ENCODE measurements at regions not wholly inside any gene's neighbourhood (a gene's known extent, or its start where the extent isn't known, plus 50 kb on each side); places are given as distances from the start of the nearest gene placed in this dataset.

GRCh38 chr6:71706523-71706922 is 179.8 kb upstream of the RIMS1 start:
- no peak overlapping the region for H3K27ac ChIP-seq (ENCODE audit: low read length)
- H2AFZ ChIP-seq (ENCODE audit: low read depth, low read length) = no peak overlapping the region
- H3K9ac ChIP-seq (ENCODE audit: low read depth, low read length) = no peak overlapping the region
- H3K36me3 ChIP-seq (ENCODE audit: insufficient read depth, low read length) = no peaks in the 10 kb centered on the region
- TF ChIP-seq CTCF (IDR thresholded peaks at IDR 0.05; ENCODE audit: borderline replicate concordance, extremely low read depth, low read length, poor library complexity, severe bottlenecking) (no peak), EZH2 (IDR thresholded peaks at IDR 0.05; ENCODE audit: borderline replicate concordance, low read depth, low read length, severe bottlenecking) (no peak)
- H3K79me2 ChIP-seq (ENCODE audit: insufficient read depth, low read length) = no peaks in the 10 kb centered on the region
- H3K27me3 ChIP-seq (ENCODE audit: insufficient read depth, low read length, poor library complexity) = no peaks in the 10 kb centered on the region
- DNase-seq (no peak), ATAC-seq (ENCODE audit: insufficient read depth, low read depth) (no peak)
- no peak overlapping the region for H3K4me3 ChIP-seq (ENCODE audit: low read depth in 1 of 2, low read length in 2 of 2)
- H3K4me2 ChIP-seq (ENCODE audit: insufficient read depth, low read length) = no peak overlapping the region
- no peaks in the 10 kb centered on the region for H3K9me3 ChIP-seq (ENCODE audit: insufficient read depth, low read length, severe bottlenecking)
- H3K4me1 ChIP-seq (ENCODE audit: insufficient read depth, low read length) = no peaks in the 10 kb centered on the region
- H4K20me1 ChIP-seq (ENCODE audit: insufficient read depth, low read length) = no peaks in the 10 kb centered on the region

- Histone ChIP-seq H3K4me3 (ENCODE audit: low read depth in 1 of 2, low read length in 2 of 2) (no peak overlapping the region), H3K9me3 (ENCODE audit: insufficient read depth, low read length, severe bottlenecking) (no peaks in the 10 kb centered on the region), H3K27ac (ENCODE audit: low read length) (no peak overlapping the region), H3K27me3 (ENCODE audit: insufficient read depth, low read length, poor library complexity) (no peaks in the 10 kb centered on the region), H2AFZ (ENCODE audit: low read depth, low read length) (no peak overlapping the region), H3K79me2 (ENCODE audit: insufficient read depth, low read length) (no peaks in the 10 kb centered on the region), H3K4me1 (ENCODE audit: insufficient read depth, low read length) (no peaks in the 10 kb centered on the region), H3K4me2 (ENCODE audit: insufficient read depth, low read length) (no peak overlapping the region), H3K9ac (ENCODE audit: low read depth, low read length) (no peak overlapping the region), H3K36me3 (ENCODE audit: insufficient read depth, low read length) (no peaks in the 10 kb centered on the region), H4K20me1 (ENCODE audit: insufficient read depth, low read length) (no peaks in the 10 kb centered on the region)
- DNase-seq (no peak), ATAC-seq (ENCODE audit: insufficient read depth, low read depth) (no peak)
- TF ChIP-seq EZH2 (IDR thresholded peaks at IDR 0.05; ENCODE audit: borderline replicate concordance, low read depth, low read length, severe bottlenecking) (no peak), CTCF (IDR thresholded peaks at IDR 0.05; ENCODE audit: borderline replicate concordance, extremely low read depth, low read length, poor library complexity, severe bottlenecking) (no peak)
Measured at GRCh38 chr6:71707059-71707458, 179.3 kb upstream of the RIMS1 start.

- H3K9ac ChIP-seq (ENCODE audit: low read depth, low read length) = no peak overlapping the region
- no peak overlapping the region for H3K4me3 ChIP-seq (ENCODE audit: low read depth in 1 of 2, low read length in 2 of 2)
- no peak overlapping the region for H2AFZ ChIP-seq (ENCODE audit: low read depth, low read length)
- no peak for DNase-seq
- ATAC-seq (ENCODE audit: insufficient read depth, low read depth) = no peak
- TF ChIP-seq CTCF (IDR thresholded peaks at IDR 0.05; ENCODE audit: borderline replicate concordance, extremely low read depth, low read length, poor library complexity, severe bottlenecking) (no peak), EZH2 (IDR thresholded peaks at IDR 0.05; ENCODE audit: borderline replicate concordance, low read depth, low read length, severe bottlenecking) (no peak)
- H3K36me3 ChIP-seq (ENCODE audit: insufficient read depth, low read length) = no peaks in the 10 kb centered on the region
- no peak overlapping the region for H3K27ac ChIP-seq (ENCODE audit: low read length)
- no peaks in the 10 kb centered on the region for H3K27me3 ChIP-seq (ENCODE audit: insufficient read depth, low read length, poor library complexity)
- no peak overlapping the region for H3K4me2 ChIP-seq (ENCODE audit: insufficient read depth, low read length)
- H3K79me2 ChIP-seq (ENCODE audit: insufficient read depth, low read length) = no peaks in the 10 kb centered on the region
- H3K4me1 ChIP-seq (ENCODE audit: insufficient read depth, low read length) = no peaks in the 10 kb centered on the region
- no peaks in the 10 kb centered on the region for H4K20me1 ChIP-seq (ENCODE audit: insufficient read depth, low read length)
- H3K9me3 ChIP-seq (ENCODE audit: insufficient read depth, low read length, severe bottlenecking) = no peaks in the 10 kb centered on the region
Measured at GRCh38 chr6:71720705-71721104, 165.6 kb upstream of the RIMS1 start.

- Histone ChIP-seq H3K4me1 (ENCODE audit: insufficient read depth, low read length) (no peaks in the 10 kb centered on the region), H3K9ac (ENCODE audit: low read depth, low read length) (no peak overlapping the region), H3K4me3 (ENCODE audit: low read depth in 1 of 2, low read length in 2 of 2) (no peak overlapping the region), H3K4me2 (ENCODE audit: insufficient read depth, low read length) (no peak overlapping the region), H4K20me1 (ENCODE audit: insufficient read depth, low read length) (no peaks in the 10 kb centered on the region), H3K27me3 (ENCODE audit: insufficient read depth, low read length, poor library complexity) (no peaks in the 10 kb centered on the region), H3K9me3 (ENCODE audit: insufficient read depth, low read length, severe bottlenecking) (no peaks in the 10 kb centered on the region), H3K79me2 (ENCODE audit: insufficient read depth, low read length) (no peaks in the 10 kb centered on the region), H3K27ac (ENCODE audit: low read length) (no peak overlapping the region), H3K36me3 (ENCODE audit: insufficient read depth, low read length) (no peaks in the 10 kb centered on the region), H2AFZ (ENCODE audit: low read depth, low read length) (no peak overlapping the region)
- DNase-seq = no peak
- no peak for ATAC-seq (ENCODE audit: insufficient read depth, low read depth)
- TF ChIP-seq EZH2 (IDR thresholded peaks at IDR 0.05; ENCODE audit: borderline replicate concordance, low read depth, low read length, severe bottlenecking) (no peak), CTCF (IDR thresholded peaks at IDR 0.05; ENCODE audit: borderline replicate concordance, extremely low read depth, low read length, poor library complexity, severe bottlenecking) (no peak)
Measured at GRCh38 chr6:71721642-71722041, 164.7 kb upstream of the RIMS1 start.

All from DND-41 (cell line).